GM12892 (cell line): ENCODE measurements at regions not wholly inside any gene's neighbourhood (a gene's known extent, or its start where the extent isn't known, plus 50 kb on each side); places are given as distances from the start of the nearest gene placed in this dataset.

ENCODE experiments used
- POLR2A ChIP-seq: IDR thresholded peaks from 2 replicates; pipeline ENCODE4 v1.6.1; 2011; ENCODE audit warnings: low read depth, low read length, control low read depth
- TAF1 ChIP-seq: IDR thresholded peaks from 2 replicates; pipeline ENCODE4 v1.6.1; 2011; ENCODE audit warnings: low read depth, mild to moderate bottlenecking, control low read depth, low read length, borderline replicate concordance

DNA sequence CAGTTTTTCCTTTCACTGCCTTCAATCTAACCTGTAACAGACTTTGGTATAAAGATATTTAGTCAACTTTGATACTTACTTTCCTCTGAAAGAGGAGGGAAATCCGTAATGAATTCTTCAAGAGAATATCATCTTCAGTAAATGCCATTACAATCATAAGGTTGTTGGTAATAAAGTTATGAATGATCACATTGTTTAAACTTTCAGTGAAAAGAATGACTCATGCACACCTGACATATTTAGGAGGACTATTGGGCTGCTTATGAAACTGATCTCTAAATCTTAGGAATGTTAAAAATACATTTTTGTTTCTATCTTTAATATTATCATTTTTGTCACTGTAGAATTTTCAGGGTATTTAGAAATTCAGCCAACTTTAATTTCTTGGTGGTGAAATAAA is 474.7 kb downstream of the SLC16A7 start:
- no peak for TF ChIP-seq TAF1
- no peak for TF ChIP-seq POLR2A
